SK-N-SH (cell line): ENCODE measurements at regions not wholly inside any gene's neighbourhood (a gene's known extent, or its start where the extent isn't known, plus 50 kb on each side); places are given as distances from the start of the nearest gene placed in this dataset.
"Not testable (repeated sequence)": the region's sequence is repeated elsewhere in the genome, so short reads cannot be mapped to it uniquely, and the experiment has no call there.

Source experiments
- CTCF ChIP-seq: fragments of 200-600 bp; sonication (generic); IDR thresholded peaks from 2 replicates; pipeline ENCODE4 v1.6.1; 2017; ENCODE audit warnings: antibody characterized with exemption, mild to moderate bottlenecking, moderate library complexity
- EP300 ChIP-seq, 2 experiments: IDR thresholded peaks; 2 replicates each; pipeline versions ENCODE4 v1.4.0 to v1.6.1; 2012; ENCODE audit warnings: borderline replicate concordance in 1 of 2, low read depth in 1 of 2, low read length in 1 of 2
- POLR2AphosphoS5 ChIP-seq: IDR thresholded peaks from 2 replicates; pipeline ENCODE4 v1.6.1; 2012; ENCODE audit warnings: low read depth, low read length
- SIN3A ChIP-seq: IDR thresholded peaks from 2 replicates; pipeline ENCODE4 v1.6.1; 2012; ENCODE audit warnings: low read depth, mild to moderate bottlenecking, low read length, moderate library complexity, borderline replicate concordance
- YY1 ChIP-seq: IDR thresholded peaks from 2 replicates; pipeline ENCODE4 v1.4.0; 2012; ENCODE audit warnings: low read depth, mild to moderate bottlenecking

GRCh38 chr2:47716307-47716706 is 66.6 kb upstream of the MSH6 start:
- TF ChIP-seq SIN3A; CTCF; POLR2AphosphoS5; EP300 (IDR thresholded peaks at IDR 0.05; ENCODE audit: borderline replicate concordance in 1 of 2, low read depth in 1 of 2, low read length in 1 of 2); YY1: not testable (repeated sequence)
